ENCODE measurements at regions not wholly inside any gene's neighbourhood (a gene's known extent, or its start where the extent isn't known, plus 50 kb on each side); places are given as distances from the start of the nearest gene placed in this dataset.

GRCh38 chr3:178437236-178437635 is 99.0 kb upstream of the KCNMB2 start:
- TF ChIP-seq SIN3A (IDR thresholded peaks at IDR 0.05; ENCODE audit: borderline replicate concordance, insufficient read depth, low read length): no peak
- no peak for TF ChIP-seq REST (IDR thresholded peaks at IDR 0.05; ENCODE audit: insufficient read depth in 1 of 2, low read depth in 2 of 2, low read length in 2 of 2)
- TF ChIP-seq TAF1 (IDR thresholded peaks at IDR 0.05; ENCODE audit: borderline replicate concordance, insufficient read depth, low read length): no peak
- no peak for TF ChIP-seq POLR2AphosphoS5 (IDR thresholded peaks at IDR 0.05; ENCODE audit: low read depth, low read length)
- TF ChIP-seq FOXP2 (optimal IDR thresholded peaks at IDR 0.05; ENCODE audit: borderline replicate concordance, extremely low read depth, extremely low read length, insufficient read depth): no peak

GRCh38 chr3:178439504-178439903 is 96.7 kb upstream of the KCNMB2 start:
- no peak for TF ChIP-seq TAF1 (IDR thresholded peaks at IDR 0.05; ENCODE audit: borderline replicate concordance, insufficient read depth, low read length)
- no peak for TF ChIP-seq FOXP2 (optimal IDR thresholded peaks at IDR 0.05; ENCODE audit: borderline replicate concordance, extremely low read depth, extremely low read length, insufficient read depth)
- TF ChIP-seq SIN3A (IDR thresholded peaks at IDR 0.05; ENCODE audit: borderline replicate concordance, insufficient read depth, low read length): no peak
- no peak for TF ChIP-seq POLR2AphosphoS5 (IDR thresholded peaks at IDR 0.05; ENCODE audit: low read depth, low read length)
- TF ChIP-seq REST (IDR thresholded peaks at IDR 0.05; ENCODE audit: insufficient read depth in 1 of 2, low read depth in 2 of 2, low read length in 2 of 2): peak; percentile 41 to 86; a peak in 3 of 4 replicates

GRCh38 chr3:178440043-178440442 is 96.2 kb upstream of the KCNMB2 start:
- TF ChIP-seq FOXP2 (optimal IDR thresholded peaks at IDR 0.05; ENCODE audit: borderline replicate concordance, extremely low read depth, extremely low read length, insufficient read depth) (no peak), SIN3A (IDR thresholded peaks at IDR 0.05; ENCODE audit: borderline replicate concordance, insufficient read depth, low read length) (no peak), POLR2AphosphoS5 (IDR thresholded peaks at IDR 0.05; ENCODE audit: low read depth, low read length) (no peak), REST (IDR thresholded peaks at IDR 0.05; ENCODE audit: insufficient read depth in 1 of 2, low read depth in 2 of 2, low read length in 2 of 2) (no peak)

GRCh38 chr3:178443634-178444033 is 92.6 kb upstream of the KCNMB2 start:
- no peak for TF ChIP-seq POLR2AphosphoS5 (IDR thresholded peaks at IDR 0.05; ENCODE audit: low read depth, low read length)
- TF ChIP-seq REST (IDR thresholded peaks at IDR 0.05; ENCODE audit: insufficient read depth in 1 of 2, low read depth in 2 of 2, low read length in 2 of 2): no peak
- TF ChIP-seq SIN3A (IDR thresholded peaks at IDR 0.05; ENCODE audit: borderline replicate concordance, insufficient read depth, low read length): no peak
- TF ChIP-seq FOXP2 (optimal IDR thresholded peaks at IDR 0.05; ENCODE audit: borderline replicate concordance, extremely low read depth, extremely low read length, insufficient read depth): no peak
- TF ChIP-seq TAF1 (IDR thresholded peaks at IDR 0.05; ENCODE audit: borderline replicate concordance, insufficient read depth, low read length): no peak

GRCh38 chr3:178445139-178445538 is 91.1 kb upstream of the KCNMB2 start:
- TF ChIP-seq FOXP2 (optimal IDR thresholded peaks at IDR 0.05; ENCODE audit: borderline replicate concordance, extremely low read depth, extremely low read length, insufficient read depth): no peak
- TF ChIP-seq SIN3A (IDR thresholded peaks at IDR 0.05; ENCODE audit: borderline replicate concordance, insufficient read depth, low read length): no peak
- no peak for TF ChIP-seq POLR2AphosphoS5 (IDR thresholded peaks at IDR 0.05; ENCODE audit: low read depth, low read length)
- no peak for TF ChIP-seq REST (IDR thresholded peaks at IDR 0.05; ENCODE audit: insufficient read depth in 1 of 2, low read depth in 2 of 2, low read length in 2 of 2)
